Superior temporal gyrus (tissue), 1 donor: ENCODE measurements at regions not wholly inside any gene's neighbourhood (a gene's known extent, or its start where the extent isn't known, plus 50 kb on each side); places are given as distances from the start of the nearest gene placed in this dataset.

Source experiments
- DNase-seq: peaks from one replicate; pipeline ENCODE4 v3.0.0-alpha.2; 2016; ENCODE audit errors: extremely low spot score

- no peak for DNase-seq
These were observed 1350.2 kb downstream of the ZPLD1 start for GRCh38 chr3:103785017-103785416.

GRCh38 chr3:103785537-103785936, 1350.7 kb downstream of the ZPLD1 start:
- DNase-seq: no peak

GRCh38 chr3:103786296-103786695, 1351.5 kb downstream of the ZPLD1 start:
- DNase-seq: no peak

GRCh38 chr3:103787164-103787871, 1352.5 kb downstream of the ZPLD1 start:
- no peak for DNase-seq

- no peak for DNase-seq
These were observed 1353.1 kb downstream of the ZPLD1 start for GRCh38 chr3:103787879-103788278.

GRCh38 chr3:103791786-103792515, 1357.1 kb downstream of the ZPLD1 start:
- no peak for DNase-seq

- DNase-seq: no peak
These were observed 1359.8 kb downstream of the ZPLD1 start for GRCh38 chr3:103794656-103795055.

GRCh38 chr3:103796068-103796467, 1361.3 kb downstream of the ZPLD1 start:
- no peak for DNase-seq

GRCh38 chr3:103803787-103804186, 1369.0 kb downstream of the ZPLD1 start:
- DNase-seq: no peak

GRCh38 chr3:103810167-103810566, 1375.4 kb downstream of the ZPLD1 start:
- no peak for DNase-seq

GRCh38 chr3:103813955-103814354, 1379.1 kb downstream of the ZPLD1 start:
- DNase-seq: no peak

- DNase-seq: no peak
These were observed 1383.6 kb downstream of the ZPLD1 start for GRCh38 chr3:103818398-103818797.

- DNase-seq: no peak
These were observed 1384.0 kb downstream of the ZPLD1 start for GRCh38 chr3:103818800-103819199.

GRCh38 chr3:103825586-103825985, 1390.8 kb downstream of the ZPLD1 start:
- no peak for DNase-seq

GRCh38 chr3:103829723-103830326, 1395.0 kb downstream of the ZPLD1 start:
- no peak for DNase-seq

- no peak for DNase-seq
These were observed 1412.6 kb downstream of the ZPLD1 start for GRCh38 chr3:103847081-103848062.

- DNase-seq: no peak
These were observed 1417.0 kb downstream of the ZPLD1 start for GRCh38 chr3:103851793-103852192.

- no peak for DNase-seq
These were observed 1427.6 kb downstream of the ZPLD1 start for GRCh38 chr3:103862415-103862814.

GRCh38 chr3:103863381-103863780, 1428.6 kb downstream of the ZPLD1 start:
- no peak for DNase-seq

GRCh38 chr3:103866113-103866512, 1431.3 kb downstream of the ZPLD1 start:
- DNase-seq: no peak

GRCh38 chr3:103873021-103873420, 1438.2 kb downstream of the ZPLD1 start:
- DNase-seq: no peak
